Prostate gland (tissue), 2 donors: ENCODE measurements at regions not wholly inside any gene's neighbourhood (a gene's known extent, or its start where the extent isn't known, plus 50 kb on each side); places are given as distances from the start of the nearest gene placed in this dataset.

ENCODE experiments used
- DNase-seq: peaks from one replicate; pipeline ENCODE4 v3.0.0-alpha.2; 2019; ENCODE audit warnings: low spot score
- H3K27ac ChIP-seq, 2 donors: fragments of 200-600 bp; sonication (generic); 2 replicates each; pipeline ENCODE4 v1.5.1; 2017 to 2019
- H3K27me3 ChIP-seq: fragments of 200-600 bp; sonication (generic); replicated peaks from 2 replicates; pipeline ENCODE4 v1.5.1; 2019; ENCODE audit not compliant: insufficient read depth
- H3K36me3 ChIP-seq, 2 donors: fragments of 200-600 bp; sonication (generic); 1 replicate in 1 of 2; 2 replicates in 1 of 2; pipeline versions ENCODE4 v1.5.1 to v1.8.1; 2017 to 2019
- H3K4me1 ChIP-seq: fragments of 200-600 bp; sonication (generic); replicated peaks from 2 replicates; pipeline ENCODE4 v1.5.1; 2019
- H3K4me3 ChIP-seq, 2 donors: fragments of 200-600 bp; sonication (generic); 2 replicates each; pipeline ENCODE4 v1.5.1; 2017 to 2019
- H3K9me3 ChIP-seq: fragments of 200-600 bp; sonication (generic); 2 replicates; pipeline ENCODE4 v1.5.1; 2017
- CTCF ChIP-seq, 4 experiments: fragments of 200-600 bp in 2 of 4; fragments of 450-650 bp in 2 of 4; sonication (generic) in 2 of 4; IDR thresholded peaks; 1 replicate in 3 of 4; 2 replicates in 1 of 4; pipeline ENCODE4 v1.5.1; 2016 to 2019; ENCODE audit warnings: antibody characterized with exemption in 4 of 4, mild to moderate bottlenecking in 2 of 4, moderate library complexity in 2 of 4
- POLR2A ChIP-seq: fragments of 450-650 bp; IDR thresholded peaks from one replicate; pipeline ENCODE4 v1.6.1; 2016; ENCODE audit warnings: antibody characterized with exemption, mild to moderate bottlenecking
- POLR2AphosphoS5 ChIP-seq: sonication (generic); formaldehyde crosslinking; IDR thresholded peaks from one replicate; pipeline ENCODE4 v1.6.1; 2017; ENCODE audit warnings: antibody characterized with exemption
- WGBS: methylation state at CpG from one replicate; pipeline ENCODE4 v1.1.5; 2018; 5-methylcytosine and 5-hydroxymethylcytosine counted together
- intact Hi-C: fragments of 100-400 bp; cut with DNase I; formaldehyde crosslinking; loops from one replicate; pipeline ENCODE4 v1.14.2; 2022

DNA sequence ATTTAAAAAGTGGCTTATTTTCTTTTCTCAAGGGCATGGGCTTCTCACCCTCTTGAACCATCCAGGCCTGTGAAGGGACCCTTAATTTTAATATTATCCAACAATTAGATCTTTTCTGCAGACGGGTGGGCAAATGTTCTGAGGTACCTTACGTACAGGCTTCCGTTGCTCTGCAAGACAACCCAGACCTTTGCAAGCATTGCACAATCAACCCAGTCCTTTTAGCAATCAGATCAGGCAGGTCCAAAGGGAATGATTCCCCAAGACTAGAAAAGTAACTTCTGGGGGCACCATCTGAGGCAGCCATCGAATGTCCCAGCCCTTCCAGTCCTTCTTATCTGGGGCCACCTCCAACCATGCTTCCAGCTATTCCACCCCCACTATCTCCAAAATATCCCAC lies 67.3 kb upstream of the TACR3 start:
- intact Hi-C loops = no loop called here
- H3K27me3 ChIP-seq = no peaks in the 10 kb centered on the region
- no peaks in the 10 kb centered on the region for H3K36me3 ChIP-seq
- no peak overlapping the region for H3K27ac ChIP-seq
- no peaks in the 10 kb centered on the region for H3K4me1 ChIP-seq
- TF ChIP-seq POLR2A (no peak), POLR2AphosphoS5 (no peak), CTCF (IDR thresholded peaks at IDR 0.05) (no peak)
- no peak for DNase-seq
- no peaks in the 10 kb centered on the region for H3K9me3 ChIP-seq
- WGBS = 97% methylated on average over 4 of the region's 4 CpGs
- no peak overlapping the region for H3K4me3 ChIP-seq

GRCh38 chr4:103786593-103786992 lies 66.8 kb upstream of the TACR3 start:
- H3K27ac ChIP-seq = no peak overlapping the region
- no peak for DNase-seq
- no peaks in the 10 kb centered on the region for H3K9me3 ChIP-seq
- no peaks in the 10 kb centered on the region for H3K4me1 ChIP-seq
- H3K4me3 ChIP-seq = no peak overlapping the region
- intact Hi-C loops = no loop called here
- no peaks in the 10 kb centered on the region for H3K27me3 ChIP-seq
- WGBS = 84% methylated on average over 1 of the region's 1 CpG
- TF ChIP-seq POLR2AphosphoS5 = no peak
- TF ChIP-seq CTCF (IDR thresholded peaks at IDR 0.05) = no peak
- TF ChIP-seq POLR2A = no peak
- H3K36me3 ChIP-seq = no peaks in the 10 kb centered on the region

GRCh38 chr4:103786014-103786413 lies 66.2 kb upstream of the TACR3 start:
- TF ChIP-seq POLR2AphosphoS5 = no peak
- peak in 1 of 4 experiments; percentile 9 for TF ChIP-seq CTCF (IDR thresholded peaks at IDR 0.05)
- H3K4me1 ChIP-seq = no peaks in the 10 kb centered on the region
- WGBS = 69% methylated on average over 2 of the region's 2 CpGs
- no peak overlapping the region for H3K27ac ChIP-seq
- DNase-seq = no peak
- no peaks in the 10 kb centered on the region for H3K27me3 ChIP-seq
- intact Hi-C loops = no loop called here
- no peak overlapping the region for H3K4me3 ChIP-seq
- no peaks in the 10 kb centered on the region for H3K9me3 ChIP-seq
- H3K36me3 ChIP-seq = no peaks in the 10 kb centered on the region

GRCh38 chr4:103778221-103778620 lies 58.4 kb upstream of the TACR3 start:
- no peak overlapping the region for H3K4me3 ChIP-seq
- intact Hi-C loops = no loop called here

More at GRCh38 chr4:103778221-103778620, 58.4 kb upstream of the TACR3 start:
- no peaks in the 10 kb centered on the region for H3K36me3 ChIP-seq
- no peak for DNase-seq
- no peaks in the 10 kb centered on the region for H3K9me3 ChIP-seq
- no peak for TF ChIP-seq POLR2A
- TF ChIP-seq CTCF (IDR thresholded peaks at IDR 0.05) = no peak
- TF ChIP-seq POLR2AphosphoS5 = no peak
- no peaks in the 10 kb centered on the region for H3K4me1 ChIP-seq
- no peaks in the 10 kb centered on the region for H3K27me3 ChIP-seq
- H3K27ac ChIP-seq = no peak overlapping the region
